CD8-positive, alpha-beta memory T cell (primary cell): ENCODE measurements at regions not wholly inside any gene's neighbourhood (a gene's known extent, or its start where the extent isn't known, plus 50 kb on each side); places are given as distances from the start of the nearest gene placed in this dataset.

Source experiments
- CTCF ChIA-PET: fragments of 350-600 bp; sonication (Branson Sonifier 250); formaldehyde crosslinking; loops from one replicate; lab custom pipeline; 2021; ENCODE audit warnings: antibody characterized with exemption; lab: Charles Lee
- POLR2A ChIA-PET: fragments of 350-600 bp; sonication (Branson Sonifier 250); formaldehyde crosslinking; loops from one replicate; lab custom pipeline; 2021; ENCODE audit warnings: antibody characterized with exemption; lab: Charles Lee
- DNase-seq, 5 donors: peaks; one replicate each; pipeline versions ENCODE4 v3.0.0 to v3.0.0-alpha.2; 2020 to 2022; ENCODE audit warnings: mixed read lengths in 1 of 5
- H3K27ac ChIP-seq: one replicate; pipeline ENCODE4 v1.7.0; 2013; ENCODE audit warnings: low read depth, mild to moderate bottlenecking, low read length, moderate library complexity
- H3K27me3 ChIP-seq: 2 replicates; pipeline ENCODE4 v1.7.0; 2013; ENCODE audit warnings: low read length, mild to moderate bottlenecking; ENCODE audit not compliant: insufficient read depth, poor library complexity, severe bottlenecking
- H3K36me3 ChIP-seq: 2 replicates; pipeline ENCODE4 v1.7.0; 2013; ENCODE audit warnings: mild to moderate bottlenecking, low read length, moderate library complexity; ENCODE audit not compliant: insufficient read depth
- H3K4me1 ChIP-seq: 2 replicates; pipeline ENCODE4 v1.7.0; 2013; ENCODE audit warnings: mild to moderate bottlenecking, low read length, moderate library complexity; ENCODE audit not compliant: insufficient read depth
- H3K4me3 ChIP-seq: 2 replicates; pipeline ENCODE4 v1.7.0; 2013; ENCODE audit warnings: mild to moderate bottlenecking, low read length
- H3K9me3 ChIP-seq: 2 replicates; pipeline ENCODE4 v1.7.0; 2013; ENCODE audit warnings: mild to moderate bottlenecking, low read length
- H3K27ac Mint-ChIP-seq, 8 donors: one replicate each; pipeline ENCODE4 v1.8.0; 2020 to 2021; ENCODE audit warnings: mixed read lengths in 8 of 8, mild to moderate bottlenecking in 6 of 8, inconsistent platforms in 3 of 8, moderate library complexity in 3 of 8
- H3K27me3 Mint-ChIP-seq, 2 donors: one replicate each; pipeline ENCODE4 v1.8.0; 2020 to 2021; ENCODE audit warnings: mixed read lengths in 2 of 2, mild to moderate bottlenecking in 1 of 2, moderate library complexity in 1 of 2
- H3K36me3 Mint-ChIP-seq, 3 donors: one replicate each; pipeline ENCODE4 v1.8.0; 2020 to 2021; ENCODE audit warnings: mixed read lengths in 3 of 3, inconsistent platforms in 1 of 3, mild to moderate bottlenecking in 1 of 3
- H3K4me1 Mint-ChIP-seq, 3 donors: one replicate each; pipeline ENCODE4 v1.8.0; 2020 to 2021; ENCODE audit warnings: mixed read lengths in 3 of 3, inconsistent platforms in 1 of 3, mild to moderate bottlenecking in 1 of 3
- H3K4me3 Mint-ChIP-seq, 7 donors: one replicate each; pipeline ENCODE4 v1.8.0; 2020 to 2021; ENCODE audit warnings: mixed read lengths in 7 of 7, mild to moderate bottlenecking in 6 of 7, moderate library complexity in 4 of 7, inconsistent platforms in 2 of 7
- H3K9me3 Mint-ChIP-seq, 5 donors: one replicate each; pipeline ENCODE4 v1.8.0; 2020 to 2022; ENCODE audit warnings: mixed read lengths in 5 of 5, mild to moderate bottlenecking in 3 of 5, moderate library complexity in 2 of 5, inconsistent platforms in 1 of 5

DNA sequence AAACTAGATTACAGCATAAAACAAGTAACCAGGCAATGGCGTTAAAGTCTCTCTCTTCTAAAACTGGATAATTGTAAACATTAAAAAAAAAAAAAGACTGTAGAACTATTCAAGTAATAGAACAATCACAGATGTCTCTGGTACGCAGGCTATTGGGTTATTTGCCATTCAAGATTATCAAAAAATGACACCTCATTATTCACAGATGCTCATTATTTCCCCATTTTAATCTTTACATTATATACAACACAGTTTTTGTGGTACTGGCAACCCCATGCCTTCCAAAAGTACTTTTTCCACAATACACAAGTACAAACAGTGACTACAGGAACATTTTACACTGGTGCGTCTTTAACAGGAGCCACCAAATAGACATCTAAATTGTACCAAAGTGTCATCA is 109.4 kb downstream of the ZNF608 start:
- peaks cover 0 to 2% of the 10 kb centered on the region in 2 donors for H3K27me3 Mint-ChIP-seq

DNA sequence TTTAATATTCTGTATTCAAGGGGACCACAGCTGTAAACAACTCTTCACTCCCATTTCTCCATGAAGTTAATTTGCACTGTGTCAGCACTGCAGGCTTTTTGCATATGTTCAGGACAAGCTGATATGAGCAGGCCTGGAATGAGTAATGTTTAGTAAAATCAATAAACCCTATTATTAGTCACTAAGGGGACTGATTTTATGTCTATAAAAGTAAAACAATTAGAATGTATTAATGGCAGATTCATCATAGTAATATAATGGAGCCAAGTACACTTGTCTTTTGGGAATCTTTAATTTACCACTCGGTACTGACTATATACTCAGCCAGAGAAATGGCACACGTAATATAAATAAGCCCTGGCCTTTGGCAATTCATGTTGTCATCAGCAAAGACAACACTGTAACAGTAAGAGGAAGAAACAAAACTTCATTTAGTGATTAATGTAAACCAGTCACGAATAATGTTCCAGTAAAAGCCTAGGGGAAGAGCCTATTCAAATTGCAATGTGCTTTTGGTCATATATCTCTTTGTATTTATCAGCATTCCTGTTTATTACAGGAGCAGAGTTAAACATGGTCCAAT is 111.6 kb downstream of the ZNF608 start:
- peaks cover 0 to 2% of the 10 kb centered on the region in 2 donors for H3K27me3 Mint-ChIP-seq
- no peaks in the 10 kb centered on the region for H3K36me3 ChIP-seq
- DNase-seq: no peak
- ChIA-PET CTCF (no interaction called here), POLR2A (no interaction called here)
- no peaks in the 10 kb centered on the region for H3K9me3 ChIP-seq
- no peaks in the 10 kb centered on the region for H3K4me1 ChIP-seq
- H3K9me3 Mint-ChIP-seq: peaks cover 0 to 3% (median 0%) of the 10 kb centered on the region in 5 donors
- no peak overlapping the region for H3K27ac Mint-ChIP-seq
- H3K4me3 ChIP-seq: no peak overlapping the region
- no peak overlapping the region for H3K27ac ChIP-seq
- peaks cover 0 to 2% (median 0%) of the 10 kb centered on the region in 3 donors for H3K36me3 Mint-ChIP-seq
- H3K4me3 Mint-ChIP-seq: no peak overlapping the region
- H3K4me1 Mint-ChIP-seq: no peaks in the 10 kb centered on the region
- H3K27me3 ChIP-seq: no peaks in the 10 kb centered on the region

More for the DNA sequence above, 109.4 kb downstream of the ZNF608 start:
- Histone ChIP-seq H3K27ac (no peak overlapping the region), H3K36me3 (no peaks in the 10 kb centered on the region), H3K9me3 (no peaks in the 10 kb centered on the region), H3K27me3 (no peaks in the 10 kb centered on the region), H3K4me1 (no peaks in the 10 kb centered on the region), H3K4me3 (no peak overlapping the region)
- Mint-ChIP-seq H3K27ac (no peak overlapping the region), H3K4me3 (no peak overlapping the region), H3K36me3 (peaks cover 0 to 2% (median 0%) of the 10 kb centered on the region in 3 donors), H3K9me3 (peaks cover 0 to 2% (median 0%) of the 10 kb centered on the region in 5 donors), H3K4me1 (no peaks in the 10 kb centered on the region)
- POLR2A ChIA-PET: no interaction called here
- CTCF ChIA-PET: no interaction called here
- no peak for DNase-seq

DNA sequence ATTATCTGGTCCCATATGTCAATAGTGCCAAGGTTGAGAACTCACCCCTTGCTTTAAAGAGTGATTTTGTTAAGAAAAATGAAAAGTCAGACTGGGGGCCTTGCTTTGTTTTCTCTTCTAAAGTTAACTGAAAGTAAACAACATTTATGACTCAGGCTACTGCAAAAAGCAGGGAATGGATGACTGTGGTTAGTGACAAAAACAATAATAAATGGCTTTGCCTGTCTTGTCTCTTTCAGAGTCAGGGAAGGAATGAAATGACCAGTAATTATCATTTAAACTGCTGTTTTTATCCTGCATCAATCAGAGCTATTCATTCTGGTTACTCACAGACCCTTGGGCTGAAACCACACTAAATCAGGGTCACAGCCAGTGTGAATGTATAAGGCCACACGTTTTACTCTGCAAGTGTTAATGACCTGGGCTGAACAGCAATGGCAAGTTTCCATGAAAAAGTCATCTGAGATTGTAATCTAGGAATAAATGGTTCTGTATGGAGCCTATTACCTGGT is 112.2 kb downstream of the ZNF608 start:
- Mint-ChIP-seq H3K36me3 (peaks cover 0 to 2% (median 0%) of the 10 kb centered on the region in 3 donors), H3K9me3 (peaks cover 0 to 3% (median 0%) of the 10 kb centered on the region in 5 donors), H3K4me3 (no peak overlapping the region), H3K27me3 (peaks cover 0 to 2% of the 10 kb centered on the region in 2 donors), H3K27ac (no peak overlapping the region), H3K4me1 (no peaks in the 10 kb centered on the region)
- DNase-seq: no peak
- Histone ChIP-seq H3K4me3 (no peak overlapping the region), H3K9me3 (no peaks in the 10 kb centered on the region), H3K27me3 (no peaks in the 10 kb centered on the region), H3K27ac (no peak overlapping the region), H3K4me1 (no peaks in the 10 kb centered on the region), H3K36me3 (no peaks in the 10 kb centered on the region)
- ChIA-PET CTCF (no interaction called here), POLR2A (no interaction called here)

DNA sequence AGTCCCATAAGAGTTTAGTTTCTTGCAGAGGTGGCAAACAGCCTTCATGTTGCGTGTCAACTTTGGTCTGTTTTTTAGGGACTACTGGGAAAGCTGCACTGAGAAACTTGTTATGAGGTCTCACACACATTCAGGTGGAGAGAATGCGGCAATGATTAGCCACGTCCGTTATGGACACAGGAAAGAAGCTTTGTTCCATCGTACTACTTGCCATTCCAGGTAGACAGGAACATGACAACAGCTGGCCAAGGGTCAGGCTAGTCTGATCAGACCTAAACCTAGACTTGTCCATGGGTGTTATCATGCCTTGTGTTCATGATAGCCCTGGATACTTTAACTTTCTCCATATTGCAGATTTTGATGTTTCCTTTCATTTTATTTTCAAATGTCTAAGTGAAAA is 113.2 kb downstream of the ZNF608 start:
- H3K9me3 ChIP-seq: no peaks in the 10 kb centered on the region
- H3K4me1 Mint-ChIP-seq: no peaks in the 10 kb centered on the region
- no peak overlapping the region for H3K27ac Mint-ChIP-seq
- H3K4me3 Mint-ChIP-seq: no peak overlapping the region
- CTCF ChIA-PET: no interaction called here
- DNase-seq: no peak
- no peaks in the 10 kb centered on the region for H3K27me3 ChIP-seq
- no peak overlapping the region for H3K4me3 ChIP-seq
- no peaks in the 10 kb centered on the region for H3K36me3 ChIP-seq
- no peaks in the 10 kb centered on the region for H3K4me1 ChIP-seq
- peaks cover 0 to 2% (median 0%) of the 10 kb centered on the region in 3 donors for H3K36me3 Mint-ChIP-seq
- H3K27ac ChIP-seq: no peak overlapping the region
- POLR2A ChIA-PET: no interaction called here
- H3K9me3 Mint-ChIP-seq: peaks cover 0 to 3% (median 0%) of the 10 kb centered on the region in 5 donors
- peaks cover 0 to 2% of the 10 kb centered on the region in 2 donors for H3K27me3 Mint-ChIP-seq

DNA sequence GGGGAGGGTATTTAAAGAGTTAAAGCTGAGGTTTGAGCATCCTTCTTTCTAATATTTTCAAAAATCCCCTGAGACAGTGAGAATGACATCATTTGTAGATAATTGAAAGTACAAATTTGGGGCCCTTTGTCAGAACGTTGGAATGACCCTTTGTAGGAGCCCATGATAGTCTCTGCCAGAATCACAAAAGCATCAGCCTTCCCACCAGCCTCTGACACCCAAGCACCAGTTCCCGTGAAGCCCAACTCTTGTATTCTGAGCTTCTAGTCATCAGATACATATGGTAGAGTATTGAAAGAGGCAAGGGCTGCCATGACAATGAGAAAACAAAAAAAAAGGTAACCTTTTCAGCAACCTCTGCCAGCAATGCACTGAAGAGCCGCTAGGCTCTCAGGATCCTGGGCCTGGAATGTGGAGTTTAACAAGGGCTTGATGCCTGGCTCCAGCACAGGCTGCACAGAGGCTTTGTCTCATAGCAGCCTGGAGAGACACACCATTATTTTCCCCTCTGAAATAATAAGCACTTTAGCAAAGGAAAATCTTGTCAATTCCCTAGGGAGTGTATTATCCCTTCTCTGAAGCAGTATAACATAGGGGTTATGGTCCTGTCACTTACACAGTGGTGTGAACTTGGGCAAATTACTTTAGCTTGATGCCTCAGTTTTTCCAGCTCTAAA is 114.4 kb downstream of the ZNF608 start:
- no peaks in the 10 kb centered on the region for H3K9me3 ChIP-seq
- no peak overlapping the region for H3K27ac ChIP-seq
- ChIA-PET CTCF (no interaction called here), POLR2A (no interaction called here)
- Mint-ChIP-seq H3K27me3 (peaks cover 0 to 2% of the 10 kb centered on the region in 2 donors), H3K4me1 (no peaks in the 10 kb centered on the region), H3K27ac (no peak overlapping the region), H3K4me3 (no peak overlapping the region), H3K36me3 (peaks cover 0 to 2% (median 0%) of the 10 kb centered on the region in 3 donors), H3K9me3 (peaks cover 0 to 3% (median 0%) of the 10 kb centered on the region in 5 donors)
- DNase-seq: no peak
- H3K27me3 ChIP-seq: no peaks in the 10 kb centered on the region
- no peaks in the 10 kb centered on the region for H3K36me3 ChIP-seq
- H3K4me3 ChIP-seq: no peak overlapping the region
- H3K4me1 ChIP-seq: no peaks in the 10 kb centered on the region

DNA sequence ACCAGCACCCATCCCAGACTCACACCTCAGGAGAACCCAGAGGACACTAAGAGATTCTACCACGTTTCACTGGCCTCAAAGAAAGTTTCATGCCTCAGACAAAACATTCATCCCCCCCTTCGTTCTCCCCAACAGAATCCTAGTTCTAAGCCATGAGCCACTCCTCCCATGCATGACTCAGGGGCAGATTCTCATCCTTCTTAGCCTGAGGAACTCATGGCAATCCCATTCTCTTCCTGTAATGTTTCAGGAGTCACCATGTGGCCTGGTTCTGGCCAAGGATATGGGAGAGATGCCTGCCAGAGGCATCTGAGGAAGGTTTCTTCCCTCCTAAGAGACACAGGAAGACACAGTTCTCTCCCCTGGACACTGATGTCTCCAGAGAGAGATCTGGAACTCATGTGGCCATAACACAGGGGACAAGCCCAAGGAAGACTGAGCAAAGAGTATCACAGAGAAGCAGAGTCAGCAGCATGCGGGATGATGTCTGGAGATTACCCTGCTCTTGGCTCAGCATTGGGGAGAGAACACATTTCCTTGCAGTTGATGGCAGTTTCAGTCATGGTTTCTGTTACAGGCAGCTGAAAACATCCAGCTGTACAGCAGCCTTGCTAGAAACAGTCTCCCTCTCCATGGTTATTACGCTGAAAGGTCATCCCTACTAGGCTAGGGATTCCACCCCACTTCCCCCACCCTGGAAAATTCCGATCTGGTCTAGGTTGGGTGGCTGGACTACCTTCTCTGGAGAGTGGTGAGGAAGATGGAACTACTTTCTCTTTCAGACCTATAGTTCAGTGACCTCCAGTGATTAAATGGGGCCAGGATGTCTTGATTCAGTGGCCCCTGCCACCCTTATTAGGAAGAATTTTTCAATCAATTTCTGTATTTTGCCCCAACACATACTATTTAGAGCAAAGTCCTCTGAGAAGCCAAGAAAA is 115.4 kb downstream of the ZNF608 start:
- no peaks in the 10 kb centered on the region for H3K9me3 ChIP-seq
- Mint-ChIP-seq H3K36me3 (peaks cover 0 to 2% (median 0%) of the 10 kb centered on the region in 3 donors), H3K4me1 (no peaks in the 10 kb centered on the region), H3K27ac (no peak overlapping the region), H3K4me3 (no peak overlapping the region), H3K9me3 (peaks cover 0 to 4% (median 3%) of the 10 kb centered on the region in 5 donors), H3K27me3 (peaks cover 0 to 5% of the 10 kb centered on the region in 2 donors)
- H3K4me3 ChIP-seq: no peak overlapping the region
- H3K36me3 ChIP-seq: no peaks in the 10 kb centered on the region
- no peaks in the 10 kb centered on the region for H3K4me1 ChIP-seq
- no peak overlapping the region for H3K27ac ChIP-seq
- ChIA-PET CTCF (no interaction called here), POLR2A (no interaction called here)
- no peaks in the 10 kb centered on the region for H3K27me3 ChIP-seq
- DNase-seq: no peak

DNA sequence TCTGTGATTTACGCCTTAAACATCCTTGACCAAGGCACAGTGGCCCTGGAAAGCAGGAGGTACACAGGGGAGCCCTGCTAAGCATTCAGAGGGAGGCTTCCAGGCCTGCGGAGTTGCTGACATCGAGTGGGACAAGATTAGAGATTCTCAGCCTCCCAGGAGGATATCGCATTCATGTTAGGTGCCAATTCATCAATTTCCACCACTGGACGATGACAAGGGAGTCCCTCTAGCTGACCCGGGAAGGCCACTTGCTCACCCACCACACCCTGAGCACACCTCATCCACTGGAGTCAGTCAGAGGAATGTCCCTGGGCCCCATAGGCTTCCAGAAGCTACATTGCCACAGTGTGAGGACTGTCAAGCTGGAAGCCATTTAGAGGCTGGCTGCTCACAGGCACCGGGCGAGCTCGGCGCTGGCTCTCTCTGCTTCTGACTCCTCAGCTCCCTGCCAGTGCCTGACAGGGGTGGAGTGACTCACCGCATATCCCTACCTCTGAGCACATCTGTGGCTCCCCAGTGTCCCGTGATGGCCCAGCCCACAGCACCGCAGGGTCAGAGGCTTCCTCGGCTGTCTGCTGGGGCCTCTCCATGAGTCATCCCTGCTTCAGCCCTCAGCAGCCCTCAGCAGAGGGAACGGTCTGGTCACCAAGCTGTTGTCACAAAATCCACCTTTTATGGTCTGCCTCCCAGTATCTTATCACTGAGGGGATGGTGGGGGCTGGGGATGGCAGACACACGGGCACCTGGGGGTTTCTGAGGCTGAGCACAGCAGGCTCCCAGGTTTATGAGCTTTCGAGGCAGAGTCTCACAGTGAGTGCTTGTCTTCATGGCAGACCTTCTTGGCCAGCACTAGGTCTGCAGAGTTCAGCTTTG is 117.5 kb downstream of the ZNF608 start:
- Mint-ChIP-seq H3K27me3 (peaks cover 0 to 8% of the 10 kb centered on the region in 2 donors), H3K27ac (no peak overlapping the region), H3K36me3 (peaks cover 0 to 2% (median 0%) of the 10 kb centered on the region in 3 donors), H3K9me3 (peaks cover 0 to 6% (median 3%) of the 10 kb centered on the region in 5 donors), H3K4me1 (no peaks in the 10 kb centered on the region), H3K4me3 (no peak overlapping the region)
- Histone ChIP-seq H3K36me3 (no peaks in the 10 kb centered on the region), H3K27me3 (no peaks in the 10 kb centered on the region), H3K27ac (no peak overlapping the region), H3K4me3 (no peak overlapping the region), H3K9me3 (no peaks in the 10 kb centered on the region), H3K4me1 (no peaks in the 10 kb centered on the region)
- ChIA-PET POLR2A (no interaction called here), CTCF (no interaction called here)
- no peak for DNase-seq
